Stimulated activated CD8-positive, alpha-beta memory T cell treated with anti-CD3 and anti-CD28 coated beads, Interleukin-12 subunit alpha, Interleukin-12 subunit beta, amount 100 ng/mL, for 1 hour (primary cell): ENCODE measurements at regions not wholly inside any gene's neighbourhood (a gene's known extent, or its start where the extent isn't known, plus 50 kb on each side); places are given as distances from the start of the nearest gene placed in this dataset.
"Not testable (repeated sequence)": the region's sequence is repeated elsewhere in the genome, so short reads cannot be mapped to it uniquely, and the experiment has no call there.

Experiments
- DNase-seq: peaks from one replicate; pipeline ENCODE4 v3.0.0-alpha.2; 2020; ENCODE audit warnings: low read depth

DNA sequence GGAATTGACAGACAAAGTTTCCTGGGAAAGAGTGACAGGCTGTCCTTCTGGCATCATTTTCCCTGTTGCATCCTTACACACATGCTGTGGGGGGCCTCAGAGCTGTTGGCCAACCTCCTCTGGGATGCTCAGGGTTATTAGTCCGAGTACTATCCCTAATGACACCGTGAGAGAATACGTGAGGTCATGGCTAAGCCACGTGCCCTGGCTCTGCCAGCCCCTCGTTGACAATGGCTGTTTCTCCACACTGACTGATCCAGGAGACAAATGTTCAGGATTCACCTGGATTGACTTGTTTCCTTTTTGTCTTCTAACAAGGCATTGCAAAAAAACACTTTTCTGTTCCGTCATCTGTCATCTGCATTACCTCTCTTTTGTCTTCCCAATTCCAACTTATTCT, 604.6 kb downstream of the TFAP2A start:
- DNase-seq = no peak

DNA sequence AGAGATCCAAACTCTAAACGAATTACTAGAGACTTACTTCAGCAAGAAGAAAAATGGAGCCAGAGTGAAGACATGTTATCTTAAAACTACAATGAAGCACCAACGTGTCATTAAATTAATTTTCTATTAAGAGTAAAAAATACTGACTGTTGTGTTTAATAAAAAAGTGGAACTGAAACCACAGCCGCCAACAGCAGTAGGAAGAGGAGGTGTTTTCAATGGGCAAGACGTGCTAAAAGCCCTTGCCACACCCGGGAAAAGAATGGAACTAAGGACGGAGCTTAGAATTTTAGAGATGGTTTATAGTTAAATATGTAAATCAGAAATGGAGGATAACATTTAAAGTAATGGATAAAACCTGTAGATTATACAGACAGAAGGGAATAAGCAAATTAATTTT, 608.7 kb downstream of the TFAP2A start:
- no peak for DNase-seq

- no peak for DNase-seq
Observed at GRCh38 chr6:9801249-9801754, 613.6 kb downstream of the TFAP2A start.

DNA sequence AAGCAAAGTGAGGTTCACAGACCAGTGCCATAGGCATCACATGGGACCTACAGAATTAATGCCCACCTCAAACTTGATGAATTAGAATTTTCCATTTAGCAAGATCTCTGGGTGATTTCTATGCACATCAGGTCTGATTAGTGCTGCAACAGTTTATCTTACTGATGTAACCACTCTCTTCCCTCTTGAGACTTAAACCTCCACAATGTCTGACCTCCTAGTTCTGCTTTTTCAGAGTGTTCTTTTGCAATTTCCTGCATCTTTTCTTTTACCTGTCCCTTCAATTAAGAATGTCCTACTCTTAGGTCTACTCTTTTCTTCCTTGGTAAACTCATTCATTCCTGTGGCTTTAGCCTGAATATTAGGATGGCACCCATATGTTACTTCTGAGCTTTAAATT, 615.3 kb downstream of the TFAP2A start:
- DNase-seq = no peak

- no peak for DNase-seq
Observed at GRCh38 chr6:9796827-9797226, 618.0 kb downstream of the TFAP2A start.

- DNase-seq = no peak
Observed at GRCh38 chr6:9795880-9796279, 619.0 kb downstream of the TFAP2A start.

- no peak for DNase-seq
Observed at GRCh38 chr6:9789201-9789600, 625.7 kb downstream of the TFAP2A start.

- no peak for DNase-seq
Observed at GRCh38 chr6:9784786-9785185, 630.1 kb downstream of the TFAP2A start.

DNA sequence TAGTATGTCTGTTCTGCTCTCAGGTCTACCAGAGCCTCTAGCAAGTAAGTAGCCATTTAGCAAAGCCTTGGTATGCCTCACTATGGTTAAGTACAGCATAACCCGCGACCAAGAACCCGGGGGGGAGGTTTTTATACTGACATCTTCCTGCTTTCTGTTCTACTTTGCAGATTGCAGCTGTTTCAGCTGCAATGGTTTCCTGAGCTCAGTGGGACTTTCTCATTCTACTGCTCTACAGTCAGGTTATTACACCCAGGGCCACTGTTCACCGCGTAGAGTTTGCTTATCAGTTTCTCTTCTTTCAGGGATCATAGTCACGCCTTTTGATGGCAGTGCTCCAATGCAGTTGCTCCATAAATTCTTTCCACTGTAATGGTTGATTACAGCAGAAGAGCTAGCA, 631.3 kb downstream of the TFAP2A start:
- no peak for DNase-seq

GRCh38 chr6:9766240-9766915, 648.5 kb downstream of the TFAP2A start:
- DNase-seq = no peak

- no peak for DNase-seq
Observed at GRCh38 chr6:9761220-9761619, 653.7 kb downstream of the TFAP2A start.

DNA sequence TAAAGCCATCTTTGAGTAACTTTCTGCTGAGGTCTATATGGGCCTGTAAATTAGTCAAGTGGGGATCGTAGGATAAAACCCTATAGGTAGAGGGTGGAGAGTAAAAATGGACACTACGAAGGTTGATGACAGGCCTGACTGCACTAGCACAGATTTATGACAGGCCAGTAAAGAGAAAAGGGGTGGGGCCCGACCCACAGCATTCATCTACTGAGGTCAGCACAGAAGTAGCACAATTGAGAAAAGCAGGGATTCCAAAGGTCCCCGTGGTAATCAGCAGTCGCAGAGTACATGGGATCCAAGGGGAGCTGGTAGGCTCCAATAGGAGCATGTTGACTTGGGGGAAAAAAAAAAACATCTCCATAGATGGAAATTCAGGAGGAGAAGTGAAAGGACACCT, 660.4 kb downstream of the TFAP2A start:
- DNase-seq = no peak

DNA sequence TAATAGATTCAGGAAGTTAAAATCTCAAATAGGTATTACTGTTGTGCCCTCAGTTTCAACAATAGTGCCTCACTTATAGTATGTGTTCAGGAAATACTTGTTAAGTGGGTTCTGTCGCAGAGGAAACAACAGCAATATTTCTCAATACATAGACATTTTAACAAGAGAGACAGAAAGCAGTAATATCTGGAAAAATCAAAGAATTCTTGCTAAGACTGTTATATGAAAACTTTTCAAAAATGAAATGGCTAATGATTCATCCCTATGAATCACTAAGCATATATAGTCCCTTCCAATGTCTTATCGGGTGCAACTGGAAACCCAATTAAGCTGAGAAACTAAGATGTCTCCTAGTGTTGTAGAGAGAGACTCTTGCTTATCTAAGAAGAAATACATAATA, 668.9 kb downstream of the TFAP2A start:
- no peak for DNase-seq

DNA sequence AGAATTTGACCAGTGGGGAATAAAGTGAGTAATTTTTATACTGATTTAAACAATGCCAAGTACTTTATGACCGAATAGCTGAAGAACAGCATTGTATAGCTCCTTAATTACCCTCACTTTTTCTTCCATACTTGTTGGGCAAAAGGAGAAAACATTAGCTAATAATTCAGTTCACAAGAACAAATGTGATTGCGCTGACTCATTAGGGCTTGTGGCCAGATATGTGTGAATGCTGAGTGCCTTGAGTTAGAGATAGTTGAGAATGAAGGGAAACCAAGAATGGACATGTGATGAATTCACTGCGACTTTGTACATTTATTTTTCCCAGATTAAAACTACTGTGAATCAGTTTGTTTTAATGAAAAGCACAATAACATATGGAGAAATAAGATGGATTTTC, 669.4 kb downstream of the TFAP2A start:
- no peak for DNase-seq

DNA sequence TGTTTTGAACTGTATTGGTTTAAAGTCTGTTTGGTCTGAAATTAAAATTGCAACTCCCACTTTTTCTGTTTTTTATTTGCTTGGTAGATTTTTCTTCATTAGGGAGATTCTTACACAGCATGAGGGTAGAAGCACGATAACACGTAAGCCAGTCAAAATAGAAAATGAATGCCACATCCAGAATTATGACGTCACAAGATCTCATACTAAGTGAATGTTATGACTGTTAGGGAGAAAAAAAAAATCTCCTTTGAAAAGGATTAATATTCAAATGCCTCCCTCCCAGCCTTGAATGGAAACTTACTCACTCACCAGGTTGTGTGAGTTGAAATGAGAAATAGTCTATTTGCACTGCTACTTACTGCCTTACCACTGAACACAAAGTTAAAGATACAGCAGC, 670.8 kb downstream of the TFAP2A start:
- no peak for DNase-seq

- no peak for DNase-seq
Observed at GRCh38 chr6:9732056-9732455, 682.8 kb downstream of the TFAP2A start.

GRCh38 chr6:9725776-9726175, 689.1 kb downstream of the TFAP2A start:
- not testable (repeated sequence) for DNase-seq

- no peak for DNase-seq
Observed at GRCh38 chr6:9717568-9717967, 697.3 kb downstream of the TFAP2A start.

GRCh38 chr6:9711365-9711764, 703.5 kb downstream of the TFAP2A start:
- DNase-seq = no peak

DNA sequence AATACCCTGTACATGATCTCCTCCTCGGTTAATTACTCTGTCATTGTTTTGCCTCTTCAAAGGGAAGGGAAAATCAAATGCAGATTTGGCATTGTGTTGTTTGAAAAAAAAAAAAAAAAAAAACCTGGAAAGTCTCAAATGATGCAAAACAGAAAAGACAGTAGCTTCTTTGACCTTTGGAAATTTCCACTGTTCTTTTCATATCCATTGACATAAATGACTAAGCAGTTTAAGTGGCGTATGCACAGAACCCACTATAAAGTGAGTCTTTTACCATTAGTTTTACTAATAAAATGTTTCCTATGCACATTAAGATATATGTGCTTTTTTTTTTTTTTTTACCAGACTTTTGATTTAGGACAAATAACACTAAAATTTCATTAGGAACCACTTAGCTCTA, 704.3 kb downstream of the TFAP2A start:
- DNase-seq = no peak

DNA sequence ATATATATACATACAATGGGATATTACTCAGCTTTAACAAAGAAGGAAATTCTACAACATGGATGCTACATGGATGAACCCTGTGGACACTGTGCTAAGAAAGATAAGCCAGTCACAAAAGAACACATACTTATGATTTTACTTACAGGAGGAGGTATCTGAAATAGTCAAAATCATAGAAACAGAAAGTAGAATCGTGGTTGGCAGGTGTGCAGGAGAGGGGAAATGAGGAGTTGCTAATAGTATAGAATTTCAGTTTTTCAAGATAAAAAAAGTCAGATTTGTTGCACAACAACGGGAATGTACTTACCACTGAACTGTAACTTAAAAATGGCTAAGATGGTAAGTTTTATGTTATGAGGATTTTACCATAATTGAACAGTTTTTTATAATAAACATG, 706.3 kb downstream of the TFAP2A start:
- no peak for DNase-seq

DNA sequence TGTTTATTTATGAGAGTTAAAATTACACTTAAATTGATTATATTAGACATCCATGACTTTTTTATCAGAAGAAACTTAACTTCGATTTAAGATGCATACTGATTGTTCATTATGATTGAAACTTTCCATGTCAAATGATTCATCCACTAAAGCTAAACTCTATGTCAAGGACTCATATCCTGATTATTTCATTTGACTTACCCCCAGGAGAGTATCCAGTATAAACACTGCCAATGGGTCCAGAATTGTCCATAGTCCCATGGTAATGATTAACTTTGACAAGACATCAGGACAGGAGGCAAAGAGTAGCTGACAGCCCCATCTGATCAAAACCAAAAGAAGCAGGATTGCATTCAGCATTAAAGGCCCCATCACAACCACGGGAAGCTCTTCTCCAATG, 709.9 kb downstream of the TFAP2A start:
- no peak for DNase-seq

DNA sequence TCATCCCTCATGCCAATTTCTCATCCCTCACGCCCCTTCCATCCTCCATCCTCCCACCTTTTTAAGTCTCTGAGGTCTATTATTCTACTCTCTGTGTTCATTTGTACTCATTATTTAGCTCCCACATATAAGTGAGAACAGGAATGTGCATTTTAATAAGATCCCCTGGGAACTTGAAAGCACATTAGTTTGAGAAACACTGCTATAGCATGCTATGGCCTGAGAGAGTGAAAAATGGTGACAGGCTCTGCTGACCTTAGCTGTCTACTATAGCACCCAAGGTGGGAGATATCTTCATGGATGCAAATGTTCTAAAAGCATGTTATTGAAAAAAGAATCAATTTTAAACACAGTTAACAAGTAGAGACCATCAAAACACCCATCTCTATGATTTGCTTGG, 712.0 kb downstream of the TFAP2A start:
- no peak for DNase-seq

DNA sequence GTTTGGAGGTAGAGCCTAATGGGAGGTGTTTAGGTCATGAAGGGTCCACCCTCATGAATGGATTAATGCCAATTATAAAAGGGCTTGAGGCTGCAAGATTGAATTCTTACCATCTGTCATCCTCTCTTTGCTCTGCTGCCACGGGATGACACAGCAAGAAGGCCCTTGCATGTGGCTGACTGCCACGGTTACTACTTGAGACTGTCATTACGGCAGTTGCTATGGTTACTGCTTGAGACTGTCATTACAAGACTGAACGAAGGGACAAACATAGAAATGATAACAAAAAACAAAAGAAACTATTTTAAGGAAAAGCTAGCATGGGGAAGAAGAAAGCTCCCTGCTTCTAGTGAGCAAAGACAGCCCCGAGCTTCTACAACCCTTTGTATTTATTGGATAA, 715.0 kb downstream of the TFAP2A start:
- DNase-seq = no peak
